Right ventricle myocardium inferior (tissue), 1 donor: ENCODE measurements at regions not wholly inside any gene's neighbourhood (a gene's known extent, or its start where the extent isn't known, plus 50 kb on each side); places are given as distances from the start of the nearest gene placed in this dataset.
"Not testable (repeated sequence)": the region's sequence is repeated elsewhere in the genome, so short reads cannot be mapped to it uniquely, and the experiment has no call there.

Source experiments
- ATAC-seq: fragments of 200-7000 bp; cut with Tn5 transposase; one replicate; pipeline ENCODE4 v1.9.1; 2020; ENCODE audit warnings: mild to moderate bottlenecking, moderate library complexity
- DNase-seq: peaks from one replicate; pipeline ENCODE4 v3.0.0; 2021; ENCODE audit errors: missing footprints
- intact Hi-C: fragments of 100-400 bp; cut with DNase I; formaldehyde crosslinking; loops from one replicate; pipeline ENCODE4 v1.11.0; 2022
- donor health status: DM: no; HTN: yes; CAD: no; lungs with severe emphysema.

- intact Hi-C loops, result loop anchor here (10.0 kb wide), 1 partner anchor 1591 kb away; the partner anchor contains the start of gene ID2
- ATAC-seq, result no peak
- no peak for DNase-seq
Measured at GRCh38 chr2:7094231-7094741, 177.1 kb downstream of the RNF144A start.

- no peak for DNase-seq
- intact Hi-C loops, result loop anchor here (10.0 kb wide), 1 partner anchor 1588 kb away; the partner anchor contains the start of gene ID2
- ATAC-seq, result no peak
Measured at GRCh38 chr2:7096726-7097352, 179.6 kb downstream of the RNF144A start.

GRCh38 chr2:7097353-7097895 lies 180.2 kb downstream of the RNF144A start:
- ATAC-seq (peak; percentile 83), DNase-seq (peak; percentile 90)
- intact Hi-C loops, result loop anchor here (10.0 kb wide), 1 partner anchor 1587 kb away; the partner anchor contains the start of gene ID2

GRCh38 chr2:7098816-7099215 lies 181.6 kb downstream of the RNF144A start:
- DNase-seq, result no peak
- no peak for ATAC-seq
- intact Hi-C loops, result loop anchor here (10.0 kb wide), 1 partner anchor 1586 kb away; the partner anchor contains the start of gene ID2

- DNase-seq, result not testable (repeated sequence)
Measured at GRCh38 chr2:7099687-7100086, 182.5 kb downstream of the RNF144A start.

GRCh38 chr2:7102826-7103225 lies 185.6 kb downstream of the RNF144A start:
- intact Hi-C loops, result no loop called here
- DNase-seq (no peak), ATAC-seq (no peak)

More at GRCh38 chr2:7099687-7100086, 182.5 kb downstream of the RNF144A start:
- not testable (repeated sequence) for ATAC-seq
- intact Hi-C loops, result loop anchor here (10.0 kb wide), 1 partner anchor 1585 kb away; the partner anchor contains the start of gene ID2

- ATAC-seq (no peak), DNase-seq (no peak)
- intact Hi-C loops, result no loop called here
Measured at GRCh38 chr2:7108792-7109532, 191.8 kb downstream of the RNF144A start.

GRCh38 chr2:7109533-7109885 lies 192.3 kb downstream of the RNF144A start:
- ATAC-seq, result no peak
- intact Hi-C loops, result no loop called here
- DNase-seq, result no peak

GRCh38 chr2:7111626-7112025 lies 194.4 kb downstream of the RNF144A start:
- intact Hi-C loops, result no loop called here
- DNase-seq (no peak), ATAC-seq (no peak)

GRCh38 chr2:7115364-7115763 lies 198.2 kb downstream of the RNF144A start:
- intact Hi-C loops, result no loop called here
- ATAC-seq, result no peak
- no peak for DNase-seq

GRCh38 chr2:7115906-7116305 lies 198.7 kb downstream of the RNF144A start:
- ATAC-seq, result no peak
- intact Hi-C loops, result no loop called here

GRCh38 chr2:7116511-7116910 lies 199.3 kb downstream of the RNF144A start:
- intact Hi-C loops, result no loop called here
- no peak for ATAC-seq
- DNase-seq, result no peak

More at GRCh38 chr2:7115906-7116305, 198.7 kb downstream of the RNF144A start:
- DNase-seq, result no peak

- DNase-seq, result no peak
- intact Hi-C loops, result no loop called here
- no peak for ATAC-seq
Measured at GRCh38 chr2:7117076-7117475, 199.9 kb downstream of the RNF144A start.

- intact Hi-C loops, result no loop called here
- ATAC-seq, result no peak
- DNase-seq, result no peak
Measured at GRCh38 chr2:7118606-7119131, 201.5 kb downstream of the RNF144A start.

GRCh38 chr2:7119132-7119835 lies 202.1 kb downstream of the RNF144A start:
- ATAC-seq, result peak; percentile 84
- intact Hi-C loops, result no loop called here
- no peak for DNase-seq

GRCh38 chr2:7121851-7122250 lies 204.6 kb downstream of the RNF144A start:
- intact Hi-C loops, result no loop called here
- ATAC-seq (no peak), DNase-seq (no peak)

- DNase-seq (no peak), ATAC-seq (no peak)
- intact Hi-C loops, result no loop called here
Measured at GRCh38 chr2:7127156-7127555, 209.9 kb downstream of the RNF144A start.

- ATAC-seq, result no peak
- intact Hi-C loops, result no loop called here
Measured at GRCh38 chr2:7127687-7128086, 210.5 kb downstream of the RNF144A start.

GRCh38 chr2:7131261-7131660 lies 214.0 kb downstream of the RNF144A start:
- ATAC-seq (no peak), DNase-seq (no peak)
- intact Hi-C loops, result no loop called here

More at GRCh38 chr2:7127687-7128086, 210.5 kb downstream of the RNF144A start:
- DNase-seq, result no peak
